GM18519 (cell line): ENCODE measurements at regions not wholly inside any gene's neighbourhood (a gene's known extent, or its start where the extent isn't known, plus 50 kb on each side); places are given as distances from the start of the nearest gene placed in this dataset.

Experiments
- ATAC-seq: cut with Tn5 transposase; IDR thresholded peaks from one replicate; pipeline ENCODE4 v1.9.1; 2021; ENCODE audit warnings: mild to moderate bottlenecking, moderate library complexity; ENCODE audit not compliant: unreplicated experiment, low FRiP score

- no peak for ATAC-seq
Observed at GRCh38 chr4:85376285-85376684, 98.7 kb upstream of the ARHGAP24 start.

- ATAC-seq, result no peak
Observed at GRCh38 chr4:85381968-85382367, 93.0 kb upstream of the ARHGAP24 start.

- no peak for ATAC-seq
Observed at GRCh38 chr4:85391071-85391470, 83.9 kb upstream of the ARHGAP24 start.

- peak; percentile 82 for ATAC-seq
Observed at GRCh38 chr4:85391589-85392410, 83.2 kb upstream of the ARHGAP24 start.

GRCh38 chr4:85393201-85393600, 81.7 kb upstream of the ARHGAP24 start:
- peak; percentile 47 for ATAC-seq

GRCh38 chr4:85398276-85398675, 76.7 kb upstream of the ARHGAP24 start:
- no peak for ATAC-seq

- peak; percentile 83 for ATAC-seq
Observed at GRCh38 chr4:85399270-85399669, 75.7 kb upstream of the ARHGAP24 start.

GRCh38 chr4:85402371-85402770, 72.6 kb upstream of the ARHGAP24 start:
- ATAC-seq, result no peak

- no peak for ATAC-seq
Observed at GRCh38 chr4:85406185-85406584, 68.8 kb upstream of the ARHGAP24 start.

GRCh38 chr4:85407546-85407945, 67.4 kb upstream of the ARHGAP24 start:
- ATAC-seq, result no peak

GRCh38 chr4:85408301-85408700, 66.6 kb upstream of the ARHGAP24 start:
- no peak for ATAC-seq

- ATAC-seq, result no peak
Observed at GRCh38 chr4:85409251-85409650, 65.7 kb upstream of the ARHGAP24 start.

- no peak for ATAC-seq
Observed at GRCh38 chr4:85411386-85411785, 63.6 kb upstream of the ARHGAP24 start.

GRCh38 chr4:85414972-85415371, 60.0 kb upstream of the ARHGAP24 start:
- ATAC-seq, result no peak

GRCh38 chr4:85416094-85416493, 58.9 kb upstream of the ARHGAP24 start:
- ATAC-seq, result no peak

GRCh38 chr4:85419103-85419502, 55.8 kb upstream of the ARHGAP24 start:
- no peak for ATAC-seq

GRCh38 chr4:85420831-85421230, 54.1 kb upstream of the ARHGAP24 start:
- ATAC-seq, result peak; percentile 34

- ATAC-seq, result peak; percentile 59
Observed at GRCh38 chr4:85423431-85423830, 51.5 kb upstream of the ARHGAP24 start.
